ENCODE measurements at regions not wholly inside any gene's neighbourhood (a gene's known extent, or its start where the extent isn't known, plus 50 kb on each side); places are given as distances from the start of the nearest gene placed in this dataset.

- TF ChIP-seq CTCF (IDR thresholded peaks at IDR 0.05; ENCODE audit: low read length) (no peak), EZH2 (optimal IDR thresholded peaks at IDR 0.05; ENCODE audit: low read depth, low read length) (no peak), EZH2phosphoT487 (IDR thresholded peaks at IDR 0.05; ENCODE audit: low read length) (no peak)
These were observed 93.8 kb upstream of the SLC8A1 start for GRCh38 chr2:40545645-40546044.

Measured in MM.1S (cell line).